Large intestine (tissue), 3 donors: ENCODE measurements at regions not wholly inside any gene's neighbourhood (a gene's known extent, or its start where the extent isn't known, plus 50 kb on each side); places are given as distances from the start of the nearest gene placed in this dataset.
"Not testable (repeated sequence)": the region's sequence is repeated elsewhere in the genome, so short reads cannot be mapped to it uniquely, and the experiment has no call there.

Source experiments
- DNase-seq, 2 donors: peaks; one replicate each; pipeline versions ENCODE4 v3.0.0 to v3.0.0-alpha.2; 2013
- H3K27ac ChIP-seq: one replicate; pipeline ENCODE4 v1.5.1; 2013; ENCODE audit warnings: low read length
- H3K27me3 ChIP-seq: 2 replicates; pipeline ENCODE4 v1.6.1; 2013; ENCODE audit warnings: low read length; ENCODE audit not compliant: control insufficient read depth, insufficient read depth
- H3K36me3 ChIP-seq: 2 replicates; pipeline ENCODE4 v1.6.1; 2013; ENCODE audit warnings: low read length; ENCODE audit not compliant: control insufficient read depth, insufficient read depth
- H3K4me1 ChIP-seq: one replicate; pipeline ENCODE4 v1.6.1; 2013; ENCODE audit warnings: low read length; ENCODE audit not compliant: control insufficient read depth, insufficient read depth
- H3K4me3 ChIP-seq: one replicate; pipeline ENCODE4 v1.5.1; 2013; ENCODE audit warnings: low read length
- H3K9me3 ChIP-seq: one replicate; pipeline ENCODE4 v1.6.1; 2013; ENCODE audit warnings: mild to moderate bottlenecking, low read depth, low read length, moderate library complexity; ENCODE audit not compliant: control insufficient read depth
- WGBS: methylation state at CpG from one replicate; pipeline ENCODE4 v1.1.5; 2013; ENCODE audit warnings: low lambda C conversion rate; ENCODE audit not compliant: insufficient coverage; 5-methylcytosine and 5-hydroxymethylcytosine counted together

GRCh38 chr6:94721459-94721858 is 855.9 kb upstream of the MANEA start:
- Histone ChIP-seq H3K27ac (no peak overlapping the region), H3K27me3 (no peaks in the 10 kb centered on the region), H3K4me1 (no peaks in the 10 kb centered on the region), H3K4me3 (no peak overlapping the region), H3K36me3 (no peaks in the 10 kb centered on the region), H3K9me3 (no peaks in the 10 kb centered on the region)
- no peak for DNase-seq
- 67% methylated on average over 2 of the region's 2 CpGs for WGBS

GRCh38 chr6:94713446-94713845 is 863.9 kb upstream of the MANEA start:
- no peaks in the 10 kb centered on the region for H3K4me1 ChIP-seq
- H3K9me3 ChIP-seq = no peaks in the 10 kb centered on the region
- H3K27ac ChIP-seq = no peak overlapping the region
- no peak for DNase-seq
- no peaks in the 10 kb centered on the region for H3K27me3 ChIP-seq
- 60% methylated on average over 1 of the region's 1 CpG for WGBS
- no peak overlapping the region for H3K4me3 ChIP-seq
- H3K36me3 ChIP-seq = no peaks in the 10 kb centered on the region

GRCh38 chr6:94698773-94699172 is 878.6 kb upstream of the MANEA start:
- H3K27ac ChIP-seq = no peak overlapping the region
- no peaks in the 10 kb centered on the region for H3K4me1 ChIP-seq
- H3K9me3 ChIP-seq = no peaks in the 10 kb centered on the region
- H3K27me3 ChIP-seq = no peaks in the 10 kb centered on the region
- H3K4me3 ChIP-seq = no peak overlapping the region
- DNase-seq = no peak
- WGBS = 75% methylated on average over 1 of the region's 1 CpG
- no peaks in the 10 kb centered on the region for H3K36me3 ChIP-seq

- H3K36me3 ChIP-seq, H3K4me1 ChIP-seq, H3K4me3 ChIP-seq, H3K9me3 ChIP-seq, H3K27me3 ChIP-seq, H3K27ac ChIP-seq, DNase-seq: not testable (repeated sequence)
- 63% methylated on average over 1 of the region's 6 CpGs for WGBS
These were observed 890.1 kb upstream of the MANEA start for GRCh38 chr6:94687255-94687654.

DNA sequence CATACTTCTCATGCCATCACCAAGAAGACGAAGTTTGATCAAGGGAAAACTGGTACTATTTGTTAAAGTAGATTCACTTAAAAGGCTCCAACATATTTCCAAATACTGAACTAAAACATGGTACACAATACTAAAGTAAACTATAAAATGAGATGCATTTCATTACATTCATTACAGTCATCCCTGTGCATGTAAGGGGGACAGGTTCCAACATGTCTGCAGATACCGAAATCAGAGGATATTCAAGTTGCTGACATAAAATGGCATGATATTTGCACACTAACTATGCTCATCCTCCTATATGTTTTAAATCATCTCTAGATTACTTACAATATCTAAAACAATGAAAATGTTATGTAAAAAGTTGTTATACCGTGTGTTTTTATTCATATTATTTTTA is 893.9 kb upstream of the MANEA start:
- Histone ChIP-seq H3K4me1 (no peaks in the 10 kb centered on the region), H3K27me3 (no peaks in the 10 kb centered on the region), H3K27ac (no peak overlapping the region), H3K4me3 (no peak overlapping the region), H3K36me3 (no peaks in the 10 kb centered on the region), H3K9me3 (no peaks in the 10 kb centered on the region)
- 88% methylated on average over 1 of the region's 3 CpGs for WGBS
- DNase-seq = no peak

GRCh38 chr6:94680669-94681212 is 896.6 kb upstream of the MANEA start:
- H3K4me3 ChIP-seq = no peak overlapping the region
- no peaks in the 10 kb centered on the region for H3K36me3 ChIP-seq
- no CpG with 5 or more reads among the region's 1 CpG for WGBS
- no peaks in the 10 kb centered on the region for H3K9me3 ChIP-seq
- H3K27me3 ChIP-seq = no peaks in the 10 kb centered on the region
- H3K4me1 ChIP-seq = no peaks in the 10 kb centered on the region
- no peak for DNase-seq
- no peak overlapping the region for H3K27ac ChIP-seq

- WGBS = no CpG with 5 or more reads among the region's 1 CpG
- H3K4me1 ChIP-seq = no peaks in the 10 kb centered on the region
- H3K36me3 ChIP-seq = no peaks in the 10 kb centered on the region
- H3K4me3 ChIP-seq = no peak overlapping the region
- DNase-seq = no peak
- no peak overlapping the region for H3K27ac ChIP-seq
- H3K9me3 ChIP-seq = no peaks in the 10 kb centered on the region
- no peaks in the 10 kb centered on the region for H3K27me3 ChIP-seq
These were observed 904.1 kb upstream of the MANEA start for GRCh38 chr6:94673251-94673650.

GRCh38 chr6:94670017-94670416 is 907.3 kb upstream of the MANEA start:
- H3K27ac ChIP-seq = no peak overlapping the region
- WGBS = 62% methylated on average over 2 of the region's 3 CpGs
- H3K4me3 ChIP-seq = no peak overlapping the region
- no peaks in the 10 kb centered on the region for H3K36me3 ChIP-seq
- H3K9me3 ChIP-seq = no peaks in the 10 kb centered on the region
- H3K4me1 ChIP-seq = no peaks in the 10 kb centered on the region
- DNase-seq = no peak
- no peaks in the 10 kb centered on the region for H3K27me3 ChIP-seq

GRCh38 chr6:94668876-94669275 is 908.5 kb upstream of the MANEA start:
- Histone ChIP-seq H3K36me3 (no peaks in the 10 kb centered on the region), H3K4me3 (no peak overlapping the region), H3K27me3 (no peaks in the 10 kb centered on the region), H3K9me3 (no peaks in the 10 kb centered on the region), H3K27ac (no peak overlapping the region), H3K4me1 (no peaks in the 10 kb centered on the region)
- DNase-seq = no peak

GRCh38 chr6:94658929-94659328 is 918.4 kb upstream of the MANEA start:
- Histone ChIP-seq H3K27me3 (no peaks in the 10 kb centered on the region), H3K27ac (no peak overlapping the region), H3K9me3 (no peaks in the 10 kb centered on the region), H3K36me3 (no peaks in the 10 kb centered on the region), H3K4me1 (no peaks in the 10 kb centered on the region), H3K4me3 (no peak overlapping the region)
- 100% methylated on average over 1 of the region's 4 CpGs for WGBS
- DNase-seq = no peak

DNA sequence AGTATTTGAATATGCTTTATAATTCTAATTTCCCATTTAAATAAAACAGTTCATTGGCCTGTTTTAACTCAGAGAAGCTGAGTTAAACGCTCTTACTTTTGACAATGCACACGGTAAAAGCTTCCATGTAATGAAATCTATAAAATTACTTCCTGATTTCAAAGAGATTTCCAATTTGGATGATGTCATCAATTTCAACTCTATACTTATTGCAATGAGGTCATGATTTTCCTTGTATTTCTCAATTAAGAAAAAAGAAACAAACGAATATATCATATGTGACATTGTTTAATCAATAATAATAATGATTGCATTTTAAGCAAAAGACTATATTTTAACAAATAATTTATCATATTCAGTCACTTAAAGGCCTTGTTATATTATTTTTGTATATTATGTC is 926.1 kb upstream of the MANEA start:
- no peak for DNase-seq
- Histone ChIP-seq H3K4me1 (no peaks in the 10 kb centered on the region), H3K27me3 (no peaks in the 10 kb centered on the region), H3K9me3 (no peaks in the 10 kb centered on the region), H3K4me3 (no peak overlapping the region), H3K36me3 (no peaks in the 10 kb centered on the region), H3K27ac (no peak overlapping the region)
- 65% methylated on average over 3 of the region's 3 CpGs for WGBS
